Adrenal gland (tissue), 9 donors: ENCODE measurements at regions not wholly inside any gene's neighbourhood (a gene's known extent, or its start where the extent isn't known, plus 50 kb on each side); places are given as distances from the start of the nearest gene placed in this dataset.

Experiments
- DNase-seq, 7 donors: peaks; one replicate each; pipeline ENCODE4 v3.0.0-alpha.2; 2019 to 2020
- H3K27ac ChIP-seq, 5 donors: fragments of 200-600 bp; sonication (generic) in 4 of 5; 1 replicate in 3 of 5; 2 replicates in 2 of 5; pipeline versions ENCODE4 v1.5.1 to v1.8.0; 2016 to 2020; ENCODE audit warnings: mild to moderate bottlenecking in 1 of 5
- H3K27me3 ChIP-seq: fragments of 200-600 bp; 2 replicates; pipeline ENCODE4 v1.8.0; 2021
- H3K36me3 ChIP-seq, 2 donors: fragments of 200-600 bp; replicated peaks in 1 of 2; 1 replicate in 1 of 2; 2 replicates in 1 of 2; pipeline versions ENCODE4 v1.5.1 to v1.8.0; 2018 to 2022
- H3K4me1 ChIP-seq, 2 donors: fragments of 200-600 bp; replicated peaks in 1 of 2; 1 replicate in 1 of 2; 2 replicates in 1 of 2; pipeline versions ENCODE4 v1.5.1 to v1.8.0; 2018 to 2021
- H3K4me3 ChIP-seq, 4 donors: fragments of 200-600 bp; sonication (generic) in 3 of 4; one replicate each; pipeline ENCODE4 v1.5.1; 2016 to 2018
- H3K9me3 ChIP-seq, 3 donors: fragments of 200-600 bp; sonication (generic) in 1 of 3; replicated peaks in 1 of 3; 1 replicate in 2 of 3; 2 replicates in 1 of 3; pipeline versions ENCODE4 v1.5.1 to v1.8.0; 2016 to 2021
- POLR2A ChIP-seq, 2 donors: fragments of 450-650 bp; IDR thresholded peaks; one replicate each; pipeline ENCODE4 v1.6.1; 2017; ENCODE audit warnings: antibody characterized with exemption in 2 of 2, mild to moderate bottlenecking in 2 of 2, moderate library complexity in 1 of 2
- WGBS, 4 donors: extraction: QIAGEN DNeasy Blood & Tissue Kit in 2 of 4; methylation state at CpG; one replicate each; pipeline versions ENCODE4 v1.1.5 to v1.1.7; 2013 to 2017; 5-methylcytosine and 5-hydroxymethylcytosine counted together
- intact Hi-C, 2 donors: fragments of 100-400 bp; cut with DNase I; formaldehyde crosslinking; loops; one replicate each; pipeline versions ENCODE4 v1.14.1 to v1.15.0; 2022 to 2023
- TF ChIP-seq, protein P1 (sequence below), 6 experiments: fragments of 450-650 bp in 4 of 6; fragments of 200-600 bp in 2 of 6; sonication (generic) in 1 of 6; IDR thresholded peaks; 1 replicate in 5 of 6; 2 replicates in 1 of 6; pipeline versions ENCODE4 v1.5.1 to v1.8.0; 2016 to 2021; ENCODE audit warnings: antibody characterized with exemption in 6 of 6, mild to moderate bottlenecking in 2 of 6, moderate library complexity in 1 of 6
- donor health status: healthy with polysubstance abuse.
- donor health status: Bipolar disorder and iron deficiency.
- donor health status: DM: yes; HTN: yes; CAD: no.
- donor health status: DM: no; HTN: no; CAD: no.
- donor health status: DM: no; HTN: no; CAD: no.

- Histone ChIP-seq H3K27me3 (no peaks in the 10 kb centered on the region), H3K27ac (no peak overlapping the region), H3K9me3 (no peaks in the 10 kb centered on the region), H3K4me1 (no peaks in the 10 kb centered on the region), H3K36me3 (no peaks in the 10 kb centered on the region), H3K4me3 (no peak overlapping the region)
- 54 to 59% (median 58%) methylated on average over 2 of the region's 2 CpGs for WGBS, 4 donors
- no peak for DNase-seq
- intact Hi-C loops: no loop called here
- TF ChIP-seq, protein P1, sequence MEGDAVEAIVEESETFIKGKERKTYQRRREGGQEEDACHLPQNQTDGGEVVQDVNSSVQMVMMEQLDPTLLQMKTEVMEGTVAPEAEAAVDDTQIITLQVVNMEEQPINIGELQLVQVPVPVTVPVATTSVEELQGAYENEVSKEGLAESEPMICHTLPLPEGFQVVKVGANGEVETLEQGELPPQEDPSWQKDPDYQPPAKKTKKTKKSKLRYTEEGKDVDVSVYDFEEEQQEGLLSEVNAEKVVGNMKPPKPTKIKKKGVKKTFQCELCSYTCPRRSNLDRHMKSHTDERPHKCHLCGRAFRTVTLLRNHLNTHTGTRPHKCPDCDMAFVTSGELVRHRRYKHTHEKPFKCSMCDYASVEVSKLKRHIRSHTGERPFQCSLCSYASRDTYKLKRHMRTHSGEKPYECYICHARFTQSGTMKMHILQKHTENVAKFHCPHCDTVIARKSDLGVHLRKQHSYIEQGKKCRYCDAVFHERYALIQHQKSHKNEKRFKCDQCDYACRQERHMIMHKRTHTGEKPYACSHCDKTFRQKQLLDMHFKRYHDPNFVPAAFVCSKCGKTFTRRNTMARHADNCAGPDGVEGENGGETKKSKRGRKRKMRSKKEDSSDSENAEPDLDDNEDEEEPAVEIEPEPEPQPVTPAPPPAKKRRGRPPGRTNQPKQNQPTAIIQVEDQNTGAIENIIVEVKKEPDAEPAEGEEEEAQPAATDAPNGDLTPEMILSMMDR (IDR thresholded peaks at IDR 0.05): no peak
- TF ChIP-seq POLR2A (IDR thresholded peaks at IDR 0.05): no peak
These were observed 287.3 kb upstream of the SETBP1 start for GRCh38 chr18:44393406-44393805.

DNA sequence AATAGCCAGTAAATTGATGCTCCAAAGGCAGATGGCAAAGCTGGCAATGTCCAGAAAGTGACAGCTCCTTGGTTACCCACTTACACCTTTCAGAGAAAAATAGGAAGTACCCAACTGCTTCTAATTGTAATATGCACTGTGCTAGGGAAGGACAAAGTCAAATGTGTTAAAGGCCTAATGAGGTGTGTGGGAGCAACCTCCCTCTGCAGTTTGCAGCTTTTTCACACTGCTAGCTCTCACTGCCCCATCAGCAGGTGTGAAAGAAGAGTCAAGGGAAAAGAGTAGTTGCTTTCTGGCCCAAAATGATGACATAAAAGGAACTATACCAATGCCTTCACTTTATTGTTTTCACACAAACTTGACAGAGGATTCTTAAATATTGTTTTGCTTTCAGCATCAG is 284.1 kb upstream of the SETBP1 start:
- TF ChIP-seq POLR2A (IDR thresholded peaks at IDR 0.05): no peak
- TF ChIP-seq, protein P1 (IDR thresholded peaks at IDR 0.05): no peak

GRCh38 chr18:44409071-44409470 is 271.6 kb upstream of the SETBP1 start:
- Histone ChIP-seq H3K4me1 (no peaks in the 10 kb centered on the region), H3K4me3 (no peak overlapping the region), H3K27ac (no peak overlapping the region), H3K9me3 (no peaks in the 10 kb centered on the region), H3K27me3 (no peaks in the 10 kb centered on the region), H3K36me3 (no peaks in the 10 kb centered on the region)
- intact Hi-C loops: no loop called here
- TF ChIP-seq, protein P1 (IDR thresholded peaks at IDR 0.05): no peak
- TF ChIP-seq POLR2A (IDR thresholded peaks at IDR 0.05): no peak
- no peak for DNase-seq

More for the DNA sequence above, 284.1 kb upstream of the SETBP1 start:
- Histone ChIP-seq H3K4me3 (no peak overlapping the region), H3K36me3 (no peaks in the 10 kb centered on the region), H3K9me3 (no peaks in the 10 kb centered on the region), H3K27me3 (no peaks in the 10 kb centered on the region), H3K27ac (no peak overlapping the region), H3K4me1 (no peaks in the 10 kb centered on the region)
- intact Hi-C loops: no loop called here
- no peak for DNase-seq

- WGBS, 4 donors: 56 to 70% (median 61%) methylated on average over 1 of the region's 1 CpG
- no peak for TF ChIP-seq POLR2A (IDR thresholded peaks at IDR 0.05)
- TF ChIP-seq, protein P1 (IDR thresholded peaks at IDR 0.05): no peak
- no peak for DNase-seq
- Histone ChIP-seq H3K4me3 (no peak overlapping the region), H3K27me3 (no peaks in the 10 kb centered on the region), H3K27ac (no peak overlapping the region), H3K4me1 (no peaks in the 10 kb centered on the region), H3K9me3 (no peaks in the 10 kb centered on the region), H3K36me3 (no peaks in the 10 kb centered on the region)
- intact Hi-C loops: no loop called here
These were observed 271.2 kb upstream of the SETBP1 start for GRCh38 chr18:44409515-44409914.
